SHP77 treated with DMSO at 0.1 percent for 48 hours (cell line): ENCODE measurements at regions not wholly inside any gene's neighbourhood (a gene's known extent, or its start where the extent isn't known, plus 50 kb on each side); places are given as distances from the start of the nearest gene placed in this dataset.

Source experiments
- DNase-seq: peaks from one replicate; lab custom pipeline; 2025; lab: John Stamatoyannopoulos, UW

DNA sequence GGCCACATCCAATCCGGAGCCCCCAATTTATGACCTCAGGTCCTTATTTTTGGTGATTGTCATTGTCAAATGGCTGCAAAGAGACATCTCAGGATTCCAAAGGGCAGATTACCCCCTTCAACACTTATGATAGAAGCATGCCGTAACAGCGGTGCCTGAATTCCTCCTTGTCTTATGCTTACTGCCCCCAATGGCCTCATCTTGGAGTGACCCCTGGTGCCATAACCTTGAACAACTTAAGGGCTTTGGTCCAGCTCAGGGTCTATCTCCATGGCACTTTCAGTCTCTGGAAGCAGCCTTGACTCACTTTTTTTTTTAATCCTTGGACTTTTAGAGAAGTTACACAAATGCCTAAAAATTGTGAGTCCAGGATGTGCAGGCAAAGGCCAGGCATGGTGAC lies 171.6 kb upstream of the ZNF507 start:
- no peak for DNase-seq

- DNase-seq: no peak
Measured at GRCh38 chr19:32174386-32175113, 170.9 kb upstream of the ZNF507 start.

DNA sequence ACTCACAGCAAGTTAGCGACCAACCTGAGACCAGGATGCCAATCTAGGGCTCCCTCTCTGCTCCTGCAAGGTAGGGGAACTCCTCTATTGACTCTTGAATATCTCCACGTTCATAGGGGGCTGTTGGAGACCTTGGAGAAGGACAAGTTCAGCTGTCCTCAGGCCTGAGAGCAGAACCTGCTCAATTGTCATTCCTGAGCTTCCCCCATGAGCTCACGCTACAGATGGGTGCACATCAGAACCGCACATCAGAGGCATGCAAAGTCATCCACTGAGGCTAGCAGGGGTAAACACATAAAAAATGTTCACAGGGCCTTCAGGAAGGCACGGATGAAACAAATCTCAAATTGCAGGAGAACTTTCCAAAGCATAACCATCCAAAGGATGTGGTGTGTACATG lies 168.8 kb upstream of the ZNF507 start:
- DNase-seq: no peak

DNA sequence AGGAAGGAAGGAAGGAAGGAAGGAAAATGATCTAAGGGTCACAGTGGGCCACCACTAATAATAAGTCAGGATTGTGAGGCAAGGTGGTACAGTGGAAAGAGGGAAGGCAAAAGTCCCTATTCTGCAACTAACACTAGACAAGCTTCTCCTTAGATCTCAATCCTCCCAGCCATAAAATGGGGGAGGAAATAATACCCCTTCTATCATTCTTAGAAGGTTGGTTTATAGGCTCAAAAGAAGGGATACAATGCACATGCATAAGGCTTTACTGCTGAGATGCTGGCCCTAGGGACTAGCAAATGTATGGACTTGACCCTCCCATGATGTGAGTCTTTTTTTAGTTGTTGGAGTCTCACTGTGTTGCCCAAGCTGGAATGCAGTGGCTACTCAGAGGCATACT lies 167.7 kb upstream of the ZNF507 start:
- no peak for DNase-seq

GRCh38 chr19:32178401-32178800 lies 167.0 kb upstream of the ZNF507 start:
- no peak for DNase-seq

- no peak for DNase-seq
Measured at GRCh38 chr19:32178956-32179355, 166.5 kb upstream of the ZNF507 start.

- DNase-seq: no peak
Measured at GRCh38 chr19:32181216-32181920, 164.0 kb upstream of the ZNF507 start.

- DNase-seq: no peak
Measured at GRCh38 chr19:32186542-32187330, 158.7 kb upstream of the ZNF507 start.

DNA sequence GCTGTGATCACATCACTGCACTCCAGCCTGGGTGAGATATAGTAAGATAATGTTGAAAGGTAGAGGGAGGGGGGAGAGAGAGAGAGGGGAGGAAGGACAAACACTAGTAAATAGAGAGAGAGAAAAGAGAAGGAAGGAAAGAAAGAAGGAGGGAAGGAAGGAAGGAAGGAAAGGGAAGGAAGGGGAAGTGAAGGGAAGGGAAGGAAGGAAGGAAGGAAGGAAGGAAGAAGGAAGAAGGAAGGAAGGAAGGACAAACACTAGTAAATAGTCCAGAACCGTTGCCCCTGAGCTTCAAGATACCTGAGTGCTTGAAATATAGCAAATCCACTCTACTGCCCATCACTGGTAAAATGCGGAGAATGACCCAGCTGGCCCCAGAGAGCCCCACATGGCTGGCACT lies 156.5 kb upstream of the ZNF507 start:
- no peak for DNase-seq

GRCh38 chr19:32189956-32190706 lies 155.3 kb upstream of the ZNF507 start:
- DNase-seq: no peak

GRCh38 chr19:32191921-32192320 lies 153.5 kb upstream of the ZNF507 start:
- DNase-seq: no peak

DNA sequence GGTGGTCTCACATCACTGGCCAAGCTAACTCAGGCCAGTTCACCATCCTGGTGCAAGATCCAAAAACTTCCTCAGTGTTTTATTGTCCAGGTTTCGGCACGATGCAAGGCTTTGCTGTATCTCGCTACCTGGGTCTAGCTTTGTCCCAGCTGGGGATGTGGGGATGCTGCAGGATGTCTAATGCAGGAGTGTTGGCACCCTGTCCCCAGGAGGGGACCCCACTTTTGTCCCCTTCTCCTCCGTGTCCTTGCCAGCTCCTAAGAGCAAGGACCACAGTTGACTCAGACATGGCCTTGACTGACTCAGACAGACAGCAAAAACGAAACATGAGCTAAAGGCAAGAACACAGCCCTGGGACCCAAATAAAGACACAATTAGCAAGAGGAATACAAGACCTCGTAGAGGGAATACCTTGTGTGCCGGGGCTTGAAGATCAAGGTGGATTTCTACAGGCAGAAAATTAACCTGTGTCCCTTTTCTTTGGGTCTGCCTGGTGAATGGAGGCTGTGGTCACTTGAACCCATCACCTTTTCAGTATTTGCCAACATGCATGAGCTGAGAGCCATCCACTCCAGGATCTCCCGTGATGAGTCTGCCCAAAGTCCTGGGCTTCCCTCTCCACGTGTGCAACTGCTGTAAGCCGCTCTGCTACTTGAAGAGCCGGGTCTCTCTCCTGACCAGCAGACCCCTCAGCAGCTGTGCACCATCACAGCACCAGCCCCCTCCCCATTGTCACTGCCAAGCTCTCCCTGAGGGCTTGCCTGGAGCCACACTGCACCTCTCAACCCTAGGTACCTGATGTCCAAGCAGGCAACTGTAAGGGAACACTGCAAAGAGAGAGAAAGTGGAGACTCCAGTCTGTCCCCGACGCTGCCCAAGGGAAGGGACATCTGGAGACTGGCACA lies 149.5 kb upstream of the ZNF507 start:
- no peak for DNase-seq

DNA sequence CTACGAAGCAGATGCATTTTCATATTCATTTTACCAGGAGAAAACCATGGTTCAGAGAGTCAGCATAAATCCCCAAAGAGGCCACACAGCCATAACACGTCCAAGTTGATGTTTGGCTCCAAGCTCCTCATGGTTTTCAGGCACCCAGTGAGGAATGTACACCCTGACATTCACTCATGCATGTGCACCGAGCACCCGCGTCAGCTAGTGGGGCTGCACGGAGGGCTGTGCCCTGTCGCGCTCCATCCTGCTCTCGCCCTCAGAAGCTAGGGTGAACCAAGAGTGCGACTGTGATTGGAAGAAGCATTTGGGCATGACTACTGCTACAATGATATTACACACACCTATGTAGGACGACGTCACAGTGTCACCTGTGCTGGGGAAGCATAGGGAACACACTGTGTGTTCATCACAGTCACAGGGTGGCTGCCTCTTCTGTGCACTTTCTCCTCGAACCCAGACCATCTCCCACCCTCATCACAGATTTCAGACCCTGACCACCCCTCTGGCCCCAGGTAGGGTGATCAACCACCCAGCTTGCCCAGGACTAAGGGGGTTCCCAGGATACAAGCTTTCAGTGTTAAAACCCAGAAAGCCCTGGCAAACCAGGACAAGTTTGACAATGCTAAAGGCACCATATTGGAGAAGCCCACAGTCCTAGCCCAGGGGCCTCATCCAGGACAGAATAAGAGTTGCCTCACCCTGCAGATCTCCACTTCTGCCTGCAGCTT lies 148.6 kb upstream of the ZNF507 start:
- DNase-seq: no peak

DNA sequence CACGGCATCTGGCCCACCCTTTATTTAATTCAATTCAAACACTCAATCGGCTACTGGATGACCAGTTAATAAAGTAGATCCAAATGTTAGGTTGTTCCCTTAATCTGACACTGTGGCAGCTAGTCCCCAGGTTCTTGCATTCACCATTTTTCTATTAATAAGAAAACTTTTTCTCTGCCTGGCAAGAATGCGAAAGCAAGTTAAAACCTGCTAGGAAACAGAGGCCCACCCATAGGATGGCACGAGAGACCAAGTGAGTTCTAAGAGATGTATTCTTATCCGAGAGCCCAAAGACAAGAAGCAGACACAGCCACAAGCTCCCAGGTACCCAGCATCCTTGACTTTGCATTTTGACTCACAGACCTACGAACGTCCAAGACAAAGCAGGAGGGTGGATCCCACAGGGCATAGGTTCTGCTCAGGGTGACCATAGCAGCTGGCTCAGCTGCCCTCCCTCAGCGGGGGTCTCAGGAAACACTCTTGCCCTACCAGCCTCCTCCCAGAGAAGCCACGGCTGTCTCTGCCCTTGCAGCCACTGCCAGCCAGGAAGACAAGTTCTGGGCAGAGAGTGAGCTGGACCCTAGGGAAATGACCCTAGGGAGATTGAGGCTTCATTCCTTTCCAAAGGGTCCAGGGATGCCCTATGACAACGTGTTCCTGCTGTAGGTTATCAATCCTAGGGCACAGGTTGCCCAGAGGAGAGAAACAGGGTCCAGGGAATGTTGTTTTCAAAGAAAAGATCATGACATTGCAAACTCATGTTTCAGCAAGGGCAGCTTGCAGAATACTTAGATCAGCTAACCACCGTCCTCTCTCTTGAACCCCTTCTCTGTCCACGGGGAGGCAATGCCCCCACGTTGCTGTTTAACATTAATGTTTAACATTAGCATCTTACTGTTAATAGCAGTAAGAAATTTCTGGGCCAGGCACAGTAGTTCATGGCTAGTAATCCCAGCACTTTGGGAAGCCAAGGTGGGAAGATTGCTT lies 147.2 kb upstream of the ZNF507 start:
- DNase-seq: no peak

- no peak for DNase-seq
Measured at GRCh38 chr19:32199501-32200040, 145.8 kb upstream of the ZNF507 start.

DNA sequence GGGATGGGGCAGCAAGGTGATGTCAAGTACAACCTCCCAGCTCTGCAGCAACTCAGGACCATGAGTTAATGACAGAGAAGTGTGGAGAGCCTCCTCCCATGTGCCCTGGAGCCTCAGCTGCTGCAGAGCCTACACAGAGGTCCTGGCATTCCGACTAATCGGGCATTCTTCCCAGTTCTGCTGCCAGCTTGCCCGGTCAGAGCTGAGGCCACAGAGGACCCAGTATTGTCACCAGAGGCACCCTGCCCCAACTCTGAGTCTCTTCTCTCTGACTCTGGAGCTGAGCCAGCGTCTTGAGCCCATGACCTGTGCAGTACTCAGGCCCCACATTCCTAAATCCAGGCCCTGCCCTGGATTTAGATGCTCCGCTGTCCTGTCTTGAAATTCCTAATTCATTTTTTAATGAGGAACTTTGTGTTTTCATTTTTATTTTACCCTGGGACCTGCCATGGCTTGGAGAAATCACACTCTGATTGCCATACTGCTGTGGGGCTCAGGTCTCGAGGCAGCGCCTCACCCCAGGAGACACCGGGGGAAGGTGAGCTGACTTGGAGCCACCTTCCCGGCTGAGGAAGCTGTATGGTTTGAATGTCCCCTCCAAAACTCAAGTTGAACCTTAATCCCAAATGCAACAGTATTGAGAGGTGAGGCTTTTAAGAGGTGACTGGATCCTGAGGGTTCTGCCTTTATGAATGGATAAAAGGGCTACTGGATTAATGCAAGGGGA lies 144.9 kb upstream of the ZNF507 start:
- DNase-seq: no peak

DNA sequence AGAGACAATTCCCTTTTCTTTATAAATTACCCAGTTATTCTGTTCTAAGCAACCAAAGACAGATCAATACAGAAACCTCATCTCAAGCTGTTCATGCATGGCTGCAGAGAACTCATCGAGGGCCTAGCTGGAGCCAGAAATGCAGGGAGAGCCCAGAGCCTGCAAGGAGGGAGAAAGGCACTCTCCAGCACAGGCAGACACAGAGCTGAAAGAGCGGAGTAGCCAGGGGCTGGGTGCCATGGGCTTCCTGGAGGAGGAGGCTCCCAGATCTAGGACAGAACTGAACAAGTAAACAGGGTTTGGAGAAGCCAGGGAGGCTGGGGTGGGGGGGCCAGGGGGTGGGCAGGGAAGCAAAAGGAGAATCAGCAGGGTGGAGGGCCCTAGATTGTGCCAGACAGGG lies 144.2 kb upstream of the ZNF507 start:
- DNase-seq: no peak

DNA sequence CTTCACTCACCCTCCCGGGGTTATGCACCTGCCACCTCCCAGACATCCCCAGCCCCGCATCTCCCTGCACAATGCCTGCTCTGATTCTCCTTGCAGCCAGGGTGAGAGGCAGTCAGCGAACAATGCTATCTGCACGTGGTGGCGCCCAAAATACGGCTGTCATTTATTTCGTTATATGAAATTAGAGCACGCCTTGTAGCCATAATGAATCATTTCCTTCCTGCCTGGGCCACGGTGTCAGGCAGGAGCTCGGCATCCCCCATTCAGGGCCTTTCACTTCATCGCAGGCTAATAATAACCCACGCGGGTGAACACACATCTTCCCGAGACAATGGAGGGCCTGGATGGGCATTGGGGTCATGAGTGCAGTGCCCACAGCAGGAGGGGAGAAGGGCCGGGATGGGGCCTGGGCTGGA lies 143.8 kb upstream of the ZNF507 start:
- no peak for DNase-seq
